AG04449 (cell line): ENCODE measurements at regions not wholly inside any gene's neighbourhood (a gene's known extent, or its start where the extent isn't known, plus 50 kb on each side); places are given as distances from the start of the nearest gene placed in this dataset.

Experiments
- CTCF ChIA-PET: fragments of 350-600 bp; formaldehyde crosslinking; extraction: SDS; loops from one replicate; lab custom pipeline; 2021; ENCODE audit warnings: antibody characterized with exemption; lab: Yijun Ruan, JAX
- POLR2A ChIA-PET: fragments of 400-600, 350-600 bp; formaldehyde crosslinking; extraction: SDS; loops from one replicate; lab custom pipeline; 2020; ENCODE audit warnings: antibody characterized with exemption, inconsistent platforms; lab: Yijun Ruan, JAX
- DNase-seq: peaks from one replicate; pipeline ENCODE4 v3.0.0-alpha.2; 2010; ENCODE audit warnings: low read depth, low spot score
- H3K4me3 ChIP-seq: 2 replicates; pipeline ENCODE4 v1.5.1; 2011; ENCODE audit warnings: low read depth, mild to moderate bottlenecking, control low read depth, low read length
- TF ChIP-seq, protein P1 (sequence below): IDR thresholded peaks from one replicate; pipeline ENCODE4 v1.5.1; 2011; ENCODE audit warnings: mild to moderate bottlenecking, moderate library complexity, low read length, control low read depth, inconsistent platforms; ENCODE audit not compliant: insufficient read depth; ENCODE audit errors: missing control alignments

DNA sequence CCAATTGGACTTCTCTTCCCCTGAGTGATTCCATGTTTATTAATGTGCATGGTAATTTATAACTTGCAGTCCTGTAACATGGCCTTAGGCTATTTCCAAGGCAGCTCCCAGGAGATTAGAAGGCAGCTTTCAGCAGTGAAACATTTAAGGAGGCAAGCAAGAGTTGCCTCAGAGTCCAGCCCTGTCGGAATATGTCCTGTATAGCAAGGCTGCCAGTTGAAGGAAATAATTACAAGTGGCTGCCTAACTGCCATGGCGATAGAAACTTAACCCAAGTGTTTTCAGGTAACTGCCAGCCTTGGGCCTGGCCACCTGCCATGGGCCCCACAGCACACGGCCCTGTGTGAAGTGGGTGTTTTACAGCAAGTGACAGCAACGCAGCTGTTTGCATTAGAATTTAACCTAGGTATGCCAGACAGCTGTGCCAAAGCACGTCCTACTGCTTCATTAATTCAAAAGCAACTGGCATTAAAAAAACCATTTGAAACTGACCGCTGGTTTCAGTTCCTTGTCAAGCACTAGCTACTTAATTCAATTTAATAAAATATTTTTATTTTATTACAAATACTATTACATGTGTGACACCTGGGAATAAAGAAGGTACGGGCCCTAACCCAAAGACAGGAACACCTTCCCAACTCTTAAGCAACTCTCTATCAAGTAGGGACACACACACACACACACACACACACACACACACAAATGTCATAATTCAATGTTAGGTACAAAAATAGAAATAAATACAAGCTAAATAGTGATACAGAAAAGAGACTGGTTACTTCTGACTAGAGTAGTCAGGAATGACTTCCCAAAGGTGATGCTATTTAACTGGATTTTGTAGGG, 151.8 kb upstream of the HEY2 start:
- POLR2A ChIA-PET = no interaction called here
- no peak overlapping the region for H3K4me3 ChIP-seq
- TF ChIP-seq, protein P1, sequence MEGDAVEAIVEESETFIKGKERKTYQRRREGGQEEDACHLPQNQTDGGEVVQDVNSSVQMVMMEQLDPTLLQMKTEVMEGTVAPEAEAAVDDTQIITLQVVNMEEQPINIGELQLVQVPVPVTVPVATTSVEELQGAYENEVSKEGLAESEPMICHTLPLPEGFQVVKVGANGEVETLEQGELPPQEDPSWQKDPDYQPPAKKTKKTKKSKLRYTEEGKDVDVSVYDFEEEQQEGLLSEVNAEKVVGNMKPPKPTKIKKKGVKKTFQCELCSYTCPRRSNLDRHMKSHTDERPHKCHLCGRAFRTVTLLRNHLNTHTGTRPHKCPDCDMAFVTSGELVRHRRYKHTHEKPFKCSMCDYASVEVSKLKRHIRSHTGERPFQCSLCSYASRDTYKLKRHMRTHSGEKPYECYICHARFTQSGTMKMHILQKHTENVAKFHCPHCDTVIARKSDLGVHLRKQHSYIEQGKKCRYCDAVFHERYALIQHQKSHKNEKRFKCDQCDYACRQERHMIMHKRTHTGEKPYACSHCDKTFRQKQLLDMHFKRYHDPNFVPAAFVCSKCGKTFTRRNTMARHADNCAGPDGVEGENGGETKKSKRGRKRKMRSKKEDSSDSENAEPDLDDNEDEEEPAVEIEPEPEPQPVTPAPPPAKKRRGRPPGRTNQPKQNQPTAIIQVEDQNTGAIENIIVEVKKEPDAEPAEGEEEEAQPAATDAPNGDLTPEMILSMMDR = no peak
- no peak for DNase-seq
- CTCF ChIA-PET = no interaction called here

DNA sequence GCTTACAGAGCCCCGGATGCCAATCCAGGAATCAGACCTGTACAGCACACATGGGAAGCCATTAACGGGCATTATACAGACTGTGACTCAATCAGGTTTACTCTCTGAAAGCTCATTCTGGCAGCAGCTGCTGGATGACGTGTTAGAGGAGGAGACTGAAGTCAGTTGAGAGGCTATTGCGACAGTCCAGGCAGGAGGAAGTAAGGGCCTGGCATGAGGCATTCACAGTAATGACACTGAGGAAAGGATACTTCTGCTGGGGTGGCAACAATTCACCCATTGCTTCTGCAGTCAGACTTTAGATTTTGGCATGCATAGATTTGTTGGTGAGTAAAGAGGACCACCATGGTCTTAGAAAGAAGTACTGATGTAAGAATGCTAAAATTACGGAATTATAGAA, 151.0 kb upstream of the HEY2 start:
- CTCF ChIA-PET = no interaction called here

DNA sequence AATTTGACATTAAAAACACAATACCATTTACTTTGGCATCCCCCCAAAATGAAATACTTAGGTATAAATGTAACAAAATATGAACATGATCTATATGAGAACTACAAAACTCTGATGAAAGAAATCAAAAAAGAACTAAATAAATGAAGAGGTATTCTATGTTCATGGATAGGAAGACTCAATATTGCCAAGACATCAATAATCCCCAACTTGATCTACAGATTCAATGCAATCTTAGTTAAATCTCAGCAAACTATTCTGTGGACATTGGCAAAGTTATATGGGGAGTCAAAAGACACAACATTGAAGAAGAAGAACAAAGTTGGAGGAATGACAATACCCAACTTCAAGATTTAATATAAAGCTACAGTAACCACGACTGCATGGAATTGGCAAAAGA, 145.2 kb upstream of the HEY2 start:
- ChIA-PET CTCF (no interaction called here), POLR2A (no interaction called here)
- TF ChIP-seq, protein P1 = no peak
- DNase-seq = no peak
- no peak overlapping the region for H3K4me3 ChIP-seq

More for the DNA sequence above, 151.0 kb upstream of the HEY2 start:
- DNase-seq = no peak
- H3K4me3 ChIP-seq = no peak overlapping the region
- POLR2A ChIA-PET = no interaction called here
- TF ChIP-seq, protein P1 = no peak

DNA sequence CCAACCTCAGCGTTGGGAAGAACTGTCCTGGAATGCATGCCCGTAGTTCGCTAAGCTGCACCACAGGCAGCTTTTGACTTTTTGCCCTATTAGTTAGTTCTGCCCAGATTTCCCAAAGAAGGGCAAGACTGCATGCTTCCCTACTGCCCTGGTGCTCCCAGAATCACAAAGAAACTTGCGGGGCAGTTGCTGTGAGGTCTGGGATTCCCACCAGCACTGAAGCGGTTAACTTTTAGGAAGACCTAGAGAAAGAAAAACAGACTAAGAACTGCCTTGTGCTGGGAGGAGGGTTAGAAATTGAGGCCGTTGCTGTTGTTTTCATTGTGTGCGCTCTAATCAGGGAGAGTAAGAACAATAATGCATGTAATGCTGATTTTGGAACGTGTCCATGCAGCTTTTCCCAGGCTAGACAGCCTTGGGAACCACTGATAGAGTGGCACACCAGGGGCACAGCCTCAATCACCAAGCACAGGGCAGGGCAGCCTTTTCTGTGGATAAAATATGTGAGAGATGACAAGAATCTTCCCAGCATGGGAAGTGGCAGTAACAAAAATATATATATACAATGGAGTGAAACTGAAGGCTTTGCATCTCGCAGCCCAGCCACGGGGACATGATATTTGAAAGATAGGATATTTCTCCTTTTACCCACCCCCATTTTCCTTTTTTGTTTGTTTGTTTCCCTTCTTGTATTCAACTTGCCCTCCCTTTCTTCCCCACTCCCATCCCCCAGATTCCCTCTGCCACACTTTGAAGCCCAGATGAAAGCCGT, 137.7 kb upstream of the HEY2 start:
- TF ChIP-seq, protein P1 = no peak
- DNase-seq = no peak
- ChIA-PET CTCF (no interaction called here), POLR2A (no interaction called here)
- H3K4me3 ChIP-seq = 0 out of 2 replicates have a peak overlapping the region, but pooled peaks have one; percentile 6

DNA sequence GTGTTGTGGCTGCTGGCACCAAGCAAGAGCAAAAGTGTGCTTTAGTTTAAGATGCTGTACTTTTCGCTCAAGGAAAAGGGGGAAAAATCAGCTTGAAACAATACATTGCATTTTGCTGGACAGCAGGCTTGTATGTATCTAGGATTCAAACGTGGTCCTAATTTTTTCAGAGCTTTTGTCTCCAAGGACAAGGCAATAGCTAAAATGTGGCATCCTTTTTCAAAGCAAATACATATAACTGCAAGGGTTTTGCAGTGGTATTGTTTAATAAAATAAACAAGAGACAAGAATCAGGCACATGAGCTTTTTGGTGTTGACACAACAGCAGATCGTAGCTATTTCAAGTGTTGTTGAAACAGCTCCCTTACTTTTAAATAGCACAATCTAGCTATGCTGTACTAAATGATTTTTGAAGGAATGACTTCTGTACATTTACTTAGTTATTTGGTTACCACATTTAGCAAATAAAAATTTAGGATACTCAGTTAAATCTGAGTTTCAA, 137.0 kb upstream of the HEY2 start:
- DNase-seq = no peak
- TF ChIP-seq, protein P1 = no peak
- ChIA-PET POLR2A (no interaction called here), CTCF (no interaction called here)
- H3K4me3 ChIP-seq = no peak overlapping the region

DNA sequence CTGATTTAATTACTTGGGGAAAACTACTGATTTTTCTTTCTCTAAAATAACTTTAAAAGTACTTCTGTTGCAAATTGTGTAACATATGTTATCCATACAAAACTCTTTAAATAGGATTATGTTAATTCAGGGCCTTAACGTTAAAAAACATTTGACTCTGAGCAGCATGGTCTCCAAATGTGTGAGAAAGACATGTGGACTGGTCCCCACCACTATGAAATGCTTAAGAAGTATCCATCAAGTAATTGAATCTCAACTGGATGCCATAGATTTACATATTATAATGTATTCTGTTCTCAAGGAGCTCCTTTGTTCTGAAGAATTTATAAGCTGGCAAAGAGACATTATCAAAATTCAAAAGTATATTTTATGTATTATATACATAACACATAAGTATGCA, 130.8 kb upstream of the HEY2 start:
- ChIA-PET POLR2A (no interaction called here), CTCF (no interaction called here)
- TF ChIP-seq, protein P1 = no peak
- H3K4me3 ChIP-seq = no peak overlapping the region
- no peak for DNase-seq
